ENCODE measurements at regions not wholly inside any gene's neighbourhood (a gene's known extent, or its start where the extent isn't known, plus 50 kb on each side); places are given as distances from the start of the nearest gene placed in this dataset.

DNA sequence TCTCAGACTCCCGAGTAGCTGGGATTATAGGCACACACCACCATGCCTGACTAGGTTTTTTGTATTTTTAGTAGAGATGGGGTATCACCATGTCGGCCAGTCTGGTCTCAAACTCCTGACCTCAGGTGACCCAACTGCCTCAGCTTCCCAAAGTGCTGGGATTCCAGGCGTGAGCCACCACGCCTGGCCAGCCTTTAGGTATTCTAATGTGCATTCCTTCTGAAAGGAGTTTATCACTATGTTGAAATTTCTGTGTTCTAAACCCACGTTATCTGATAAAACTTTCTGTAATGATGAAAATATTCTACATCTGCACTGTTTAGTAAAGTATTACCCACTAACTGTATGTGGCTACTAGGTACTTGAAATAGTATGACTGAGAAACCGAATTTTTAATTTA is 110.6 kb upstream of the IMMP2L start:
- WGBS, 2 experiments (ENCODE audit: extremely low coverage in 2 of 2, insufficient read length in 1 of 2) = no CpG with 5 or more reads among the region's 6 CpGs
- POLR2A ChIA-PET (ENCODE audit: unreplicated experiment) = no interaction called here
- TF ChIP-seq FOS (IDR thresholded peaks at IDR 0.05; ENCODE audit: low read depth, low read length) = no peak
- TF ChIP-seq CHD1 (IDR thresholded peaks at IDR 0.05; ENCODE audit: low read depth, low read length) = no peak

More for the DNA sequence above, 110.6 kb upstream of the IMMP2L start:
- no peak overlapping the region for H3K23ac ChIP-seq (ENCODE audit: low read depth, low read length)
- H4K20me1 ChIP-seq (ENCODE audit: insufficient read depth, low read length) = no peaks in the 10 kb centered on the region
- H3K18ac ChIP-seq (ENCODE audit: low read depth, low read length) = no peak overlapping the region
- H3K14ac ChIP-seq (replicated peaks; ENCODE audit: low read depth, low read length) = no peak overlapping the region
- no peaks in the 10 kb centered on the region for H3K9me1 ChIP-seq (ENCODE audit: insufficient read depth, low read length)
- no peaks in the 10 kb centered on the region for H3K79me1 ChIP-seq (ENCODE audit: low read depth in 1 of 2, low read length in 2 of 2)
- no peak overlapping the region for H3K4me2 ChIP-seq (ENCODE audit: low read depth, low read length)
- H3K9ac ChIP-seq (ENCODE audit: low read depth, low read length) = no peak overlapping the region
- H4K8ac ChIP-seq (ENCODE audit: low read depth in 2 of 2, low read length in 2 of 2) = no peak overlapping the region
- H3K4me3 ChIP-seq (ENCODE audit: insufficient read depth, low read depth, low read length) = no peak overlapping the region
- intact Hi-C loops (cut with micrococcal nuclease) = no loop called here
- no peaks in the 10 kb centered on the region for H3K36me3 ChIP-seq (ENCODE audit: control insufficient read depth, insufficient read depth, low read length)
- H3K4ac ChIP-seq (ENCODE audit: low read depth, low read length) = no peak overlapping the region
- H3K9me3 ChIP-seq (ENCODE audit: control insufficient read depth, insufficient read depth, low read length) = no peaks in the 10 kb centered on the region
- H2AFZ ChIP-seq (replicated peaks; ENCODE audit: low read length, poor library complexity) = no peak overlapping the region
- no peaks in the 10 kb centered on the region for H3K27me3 ChIP-seq (ENCODE audit: control insufficient read depth, insufficient read depth, low read length)
- no peak overlapping the region for H2BK120ac ChIP-seq (ENCODE audit: low read depth, low read length)
- H4K91ac ChIP-seq (ENCODE audit: insufficient read depth, low read depth, low read length) = no peak overlapping the region
- no peak for DNase-seq
- in situ Hi-C loops (cut with MboI; ENCODE audit: low sequenced_read_pairs) = no loop called here
- H3K56ac ChIP-seq (ENCODE audit: extremely low read depth, insufficient read depth, low read length) = no peak overlapping the region
- BruUV-seq (replicated peaks) = no TSS peak
- no peaks in the 10 kb centered on the region for H3K4me1 ChIP-seq (ENCODE audit: control insufficient read depth, insufficient read depth, low read length)
- no peak overlapping the region for H2BK15ac ChIP-seq (ENCODE audit: low read depth, low read length)
- no peak overlapping the region for H2BK5ac ChIP-seq (ENCODE audit: low read depth, low read length, poor library complexity, severe bottlenecking)
- no peak overlapping the region for H4K5ac ChIP-seq (ENCODE audit: low read depth, low read length)
- no peak overlapping the region for H2AK5ac ChIP-seq (ENCODE audit: low read depth, low read length)
- H2BK20ac ChIP-seq (ENCODE audit: low read depth, low read length) = no peak overlapping the region
- H2AK9ac ChIP-seq (replicated peaks; ENCODE audit: low read depth, low read length, poor library complexity) = no peak overlapping the region
- dilution Hi-C loops (cut with HindIII; ENCODE audit: low sequenced_read_pairs, unreplicated experiment) = no loop called here
- no peak overlapping the region for H3K27ac ChIP-seq (ENCODE audit: insufficient read depth, low read length)
- ATAC-seq (ENCODE audit: low read depth) = no peak
- CTCF ChIA-PET = no interaction called here

Data from IMR-90 (cell line).